ENCODE measurements at regions not wholly inside any gene's neighbourhood (a gene's known extent, or its start where the extent isn't known, plus 50 kb on each side); places are given as distances from the start of the nearest gene placed in this dataset.

GRCh38 chr2:54360055-54360792 lies 95.9 kb upstream of the SPTBN1 start:
- FAIRE-seq (no peak), DNase-seq (ENCODE audit: low spot score) (no peak), ATAC-seq (peak; percentile 67)
- ChIA-PET POLR2A (no interaction called here), CTCF (ENCODE audit: low intra/inter-chr PET ratio, low total read pairs) (no interaction called here)
- Histone ChIP-seq H3K36me3 (replicated peaks in 1 of 2; ENCODE audit: control insufficient read depth in 1 of 2, insufficient read depth in 2 of 2, low read length in 2 of 2) (no peaks in the 10 kb centered on the region), H3K4me3 (replicated peaks in 1 of 3; ENCODE audit: insufficient read depth in 1 of 3, low read depth in 2 of 3, low read length in 3 of 3) (peak overlapping the region in 2 of 3 experiments; percentile 4 to 32; a peak in 2 of 6 replicates), H2AFZ (ENCODE audit: low read length) (peak overlapping the region; percentile 91), H3K9ac (ENCODE audit: insufficient read depth, low read depth, low read length) (peak overlapping the region; percentile 19; the same call in 1 of the 2 replicates), H3K79me2 (ENCODE audit: insufficient read depth, low read length) (no peaks in the 10 kb centered on the region), H4K20me1 (ENCODE audit: insufficient read depth, low read length) (no peaks in the 10 kb centered on the region), H3K4me2 (ENCODE audit: low read depth, low read length) (peak overlapping the region; percentile 69), H3K9me3 (ENCODE audit: low read length) (no peaks in the 10 kb centered on the region), H3K27me3 (ENCODE audit: control insufficient read depth in 1 of 2, insufficient read depth in 2 of 2, low read length in 2 of 2) (peaks cover 0 to 10% of the 10 kb centered on the region in 2 experiments; a peak in 1 of 5 replicates), H3K27ac (ENCODE audit: extremely low read length, insufficient read depth, low read length) (no peak overlapping the region), H3K4me1 (ENCODE audit: insufficient read depth, low read length) (peaks cover 20% of the 10 kb centered on the region)
- no TSS peak for BruUV-seq (replicated peaks)
- 9% methylated on average over 8 of the region's 8 CpGs for WGBS (ENCODE audit: low lambda C conversion rate)
- in situ Hi-C loops (cut with HindIII; ENCODE audit: extremely low pct_ligation_motif_present, low pct_unique_long_range_greater_than_20kb) (no loop called here), intact Hi-C loops (cut with micrococcal nuclease; ENCODE audit: unreplicated experiment) (no loop called here)
- TF ChIP-seq HDAC6 (IDR thresholded peaks at IDR 0.05; ENCODE audit: low read depth, low read length) (no peak), THAP8 (CRISPR knock-in tag; IDR thresholded peaks at IDR 0.05; ENCODE audit: borderline replicate concordance) (no peak), HOXA5 (CRISPR knock-in tag; IDR thresholded peaks at IDR 0.05) (no peak), ZNF609 (CRISPR knock-in tag; IDR thresholded peaks at IDR 0.05; ENCODE audit: borderline replicate concordance) (no peak), RNF2 (conservative IDR thresholded peaks at IDR 0.05; ENCODE audit: low read depth) (no peak), ZEB1 (IDR thresholded peaks at IDR 0.05; ENCODE audit: insufficient replicate concordance, low read depth) (no peak), PLRG1 (conservative IDR thresholded peaks at IDR 0.05) (no peak), MTA3 (CRISPR knock-in tag; IDR thresholded peaks at IDR 0.05) (no peak), ZNF44 (CRISPR knock-in tag; IDR thresholded peaks at IDR 0.05) (no peak), ZKSCAN1 (IDR thresholded peaks at IDR 0.05; ENCODE audit: low read length) (no peak), ZFP91 (CRISPR knock-in tag; IDR thresholded peaks at IDR 0.05; ENCODE audit: borderline replicate concordance) (no peak), ZNF3 (CRISPR knock-in tag; IDR thresholded peaks at IDR 0.05) (no peak), ZNF770 (CRISPR knock-in tag; IDR thresholded peaks at IDR 0.05) (no peak), GTF3A (CRISPR knock-in tag; conservative IDR thresholded peaks at IDR 0.05) (no peak)

Data from HepG2 (cell line).